Right atrium auricular region (tissue), 2 donors: ENCODE measurements at regions not wholly inside any gene's neighbourhood (a gene's known extent, or its start where the extent isn't known, plus 50 kb on each side); places are given as distances from the start of the nearest gene placed in this dataset.

Experiments
- DNase-seq: peaks from one replicate; pipeline ENCODE4 v3.0.0-alpha.2; 2019; ENCODE audit warnings: low spot score
- H3K27ac ChIP-seq, 2 donors: fragments of 200-600 bp; sonication (generic); 1 replicate in 1 of 2; 2 replicates in 1 of 2; pipeline ENCODE4 v1.5.1; 2016 to 2019
- H3K27me3 ChIP-seq, 2 donors: fragments of 200-600 bp; sonication (generic); one replicate each; pipeline versions ENCODE4 v1.5.1 to v1.6.0; 2017 to 2019
- H3K36me3 ChIP-seq: fragments of 200-600 bp; sonication (generic); one replicate; pipeline ENCODE4 v1.5.1; 2016
- H3K4me1 ChIP-seq, 2 donors: fragments of 200-600 bp; sonication (generic); one replicate each; pipeline versions ENCODE4 v1.5.1 to v1.6.0; 2017 to 2019
- H3K4me3 ChIP-seq, 2 donors: fragments of 200-600 bp; sonication (generic); 1 replicate in 1 of 2; 2 replicates in 1 of 2; pipeline ENCODE4 v1.5.1; 2017 to 2019; ENCODE audit warnings: mild to moderate bottlenecking in 1 of 2, moderate library complexity in 1 of 2
- H3K9me3 ChIP-seq, 2 donors: fragments of 200-600 bp; sonication (generic); one replicate each; pipeline ENCODE4 v1.5.1; 2019
- CTCF ChIP-seq, 2 donors: fragments of 200-600 bp; sonication (generic); IDR thresholded peaks; one replicate each; pipeline ENCODE4 v1.5.1; 2019; ENCODE audit warnings: antibody characterized with exemption in 2 of 2

- no peaks in the 10 kb centered on the region for H3K27me3 ChIP-seq
- no peaks in the 10 kb centered on the region for H3K36me3 ChIP-seq
- H3K27ac ChIP-seq, result no peak overlapping the region
- H3K9me3 ChIP-seq, result no peaks in the 10 kb centered on the region
- no peaks in the 10 kb centered on the region for H3K4me1 ChIP-seq
- H3K4me3 ChIP-seq, result no peak overlapping the region
- TF ChIP-seq CTCF (IDR thresholded peaks at IDR 0.05), result no peak
- DNase-seq, result no peak
These were observed 582.2 kb downstream of the KIF4B start for GRCh38 chr5:155595791-155596190.

GRCh38 chr5:155598552-155598951 lies 585.0 kb downstream of the KIF4B start:
- DNase-seq, result no peak
- no peak for TF ChIP-seq CTCF (IDR thresholded peaks at IDR 0.05)

GRCh38 chr5:155605920-155606319 lies 592.4 kb downstream of the KIF4B start:
- Histone ChIP-seq H3K4me3 (no peak overlapping the region), H3K9me3 (no peaks in the 10 kb centered on the region), H3K27ac (no peak overlapping the region), H3K36me3 (no peaks in the 10 kb centered on the region), H3K4me1 (no peaks in the 10 kb centered on the region), H3K27me3 (no peaks in the 10 kb centered on the region)
- no peak for DNase-seq
- TF ChIP-seq CTCF (IDR thresholded peaks at IDR 0.05), result no peak

More at GRCh38 chr5:155598552-155598951, 585.0 kb downstream of the KIF4B start:
- Histone ChIP-seq H3K36me3 (no peaks in the 10 kb centered on the region), H3K4me1 (no peaks in the 10 kb centered on the region), H3K9me3 (no peaks in the 10 kb centered on the region), H3K27me3 (no peaks in the 10 kb centered on the region), H3K27ac (no peak overlapping the region), H3K4me3 (no peak overlapping the region)

- no peaks in the 10 kb centered on the region for H3K9me3 ChIP-seq
- H3K27me3 ChIP-seq, result no peaks in the 10 kb centered on the region
- no peak overlapping the region for H3K4me3 ChIP-seq
- peak; percentile 47 to 64 for TF ChIP-seq CTCF (IDR thresholded peaks at IDR 0.05)
- no peaks in the 10 kb centered on the region for H3K36me3 ChIP-seq
- no peak overlapping the region for H3K27ac ChIP-seq
- DNase-seq, result no peak
- H3K4me1 ChIP-seq, result no peaks in the 10 kb centered on the region
These were observed 603.3 kb downstream of the KIF4B start for GRCh38 chr5:155616779-155617392.

GRCh38 chr5:155619688-155620087 lies 606.1 kb downstream of the KIF4B start:
- H3K9me3 ChIP-seq, result no peaks in the 10 kb centered on the region
- no peaks in the 10 kb centered on the region for H3K4me1 ChIP-seq
- TF ChIP-seq CTCF (IDR thresholded peaks at IDR 0.05), result no peak
- no peaks in the 10 kb centered on the region for H3K36me3 ChIP-seq
- H3K27me3 ChIP-seq, result no peaks in the 10 kb centered on the region
- no peak overlapping the region for H3K27ac ChIP-seq
- no peak overlapping the region for H3K4me3 ChIP-seq
- no peak for DNase-seq

- no peak for TF ChIP-seq CTCF (IDR thresholded peaks at IDR 0.05)
- no peaks in the 10 kb centered on the region for H3K36me3 ChIP-seq
- H3K27me3 ChIP-seq, result no peaks in the 10 kb centered on the region
- no peaks in the 10 kb centered on the region for H3K4me1 ChIP-seq
- H3K27ac ChIP-seq, result no peak overlapping the region
- DNase-seq, result no peak
- H3K4me3 ChIP-seq, result no peak overlapping the region
- H3K9me3 ChIP-seq, result no peaks in the 10 kb centered on the region
These were observed 607.4 kb downstream of the KIF4B start for GRCh38 chr5:155620821-155621410.
